B cell (primary cell): ENCODE measurements at regions not wholly inside any gene's neighbourhood (a gene's known extent, or its start where the extent isn't known, plus 50 kb on each side); places are given as distances from the start of the nearest gene placed in this dataset.

Experiments used
- CTCF ChIP-seq: fragments of 200-600 bp; IDR thresholded peaks from one replicate; pipeline ENCODE4 v1.8.0; 2022; ENCODE audit warnings: antibody characterized with exemption, mild to moderate bottlenecking
- EZH2 ChIP-seq: IDR thresholded peaks from 2 replicates; pipeline ENCODE4 v1.6.1; 2012; ENCODE audit warnings: borderline replicate concordance, low read depth, mild to moderate bottlenecking, moderate library complexity, low read length; ENCODE audit not compliant: insufficient read depth, poor library complexity, severe bottlenecking

GRCh38 chr10:21082206-21082605, 185.1 kb upstream of the NEBL start:
- TF ChIP-seq CTCF (no peak), EZH2 (no peak)
